Endothelial cell of umbilical vein (primary cell): ENCODE measurements at regions not wholly inside any gene's neighbourhood (a gene's known extent, or its start where the extent isn't known, plus 50 kb on each side); places are given as distances from the start of the nearest gene placed in this dataset.

Experiments
- BruUV-seq: library from RNA; stranded (reverse); fragments of 400-500 nt; replicated peaks from 2 replicates; lab custom pipeline; 2021; lab: Mats Ljungman, UMichigan
- CTCF ChIA-PET: fragments of 300-600, 350-600 bp; sonication (Branson Sonifier 250); formaldehyde crosslinking; loops from one replicate; lab custom pipeline; 2021; ENCODE audit warnings: antibody characterized with exemption, inconsistent platforms; lab: Charles Lee
- POLR2A ChIA-PET: fragments of 300-600, 350-600 bp; sonication (Branson Sonifier 250); formaldehyde crosslinking; loops from one replicate; lab custom pipeline; 2021; ENCODE audit warnings: antibody characterized with exemption, inconsistent platforms; lab: Charles Lee
- DNase-seq: peaks from one replicate; pipeline ENCODE4 v3.0.0-alpha.2; 2011; ENCODE audit warnings: low read depth, low spot score
- FAIRE-seq: peaks from 2 replicates; lab custom pipeline; 2011; peaks lifted over from hg19 to GRCh38; lab: Jason Lieb, UNC
- H2AFZ ChIP-seq: 2 replicates; pipeline ENCODE4 v1.6.0; 2012; ENCODE audit warnings: low read depth, low read length, control low read depth, inconsistent platforms
- H3K27ac ChIP-seq: 2 replicates; pipeline ENCODE4 v1.5.1; 2011; ENCODE audit warnings: low read depth, mild to moderate bottlenecking, control low read depth, low read length, moderate library complexity; ENCODE audit not compliant: insufficient read depth
- H3K27me3 ChIP-seq, 2 experiments: 2 replicates each; pipeline versions ENCODE4 v1.6.0 to v1.6.1; 2011; ENCODE audit warnings: low read length in 2 of 2, mixed read lengths in 1 of 2; ENCODE audit not compliant: control insufficient read depth in 2 of 2, insufficient read depth in 2 of 2
- H3K36me3 ChIP-seq, 2 experiments: 2 replicates in 1 of 2; 3 replicates in 1 of 2; pipeline ENCODE4 v1.5.1; 2011; ENCODE audit warnings: low read length in 2 of 2, mild to moderate bottlenecking in 1 of 2, moderate library complexity in 1 of 2; ENCODE audit not compliant: control insufficient read depth in 2 of 2, insufficient read depth in 2 of 2; ENCODE audit errors: extremely low read depth in 1 of 2
- H3K4me1 ChIP-seq: 3 replicates; pipeline ENCODE4 v1.5.1; 2011; ENCODE audit warnings: mild to moderate bottlenecking, low read length; ENCODE audit not compliant: control insufficient read depth, insufficient read depth; ENCODE audit errors: extremely low read depth
- H3K4me2 ChIP-seq: 2 replicates; pipeline ENCODE4 v1.6.1; 2011; ENCODE audit warnings: low read length, control low read depth, mixed read lengths; ENCODE audit not compliant: insufficient read depth
- H3K4me3 ChIP-seq, 3 experiments: fragments of 200-600 bp in 1 of 3; sonication (generic), shearing (Covaris generic) in 1 of 3; replicated peaks in 1 of 3; 2 replicates each; pipeline ENCODE4 v1.5.1; 2011 to 2016; ENCODE audit warnings: control low read depth in 3 of 3, low read length in 3 of 3, mild to moderate bottlenecking in 2 of 3, inconsistent platforms in 1 of 3, low read depth in 1 of 3, moderate library complexity in 1 of 3; ENCODE audit not compliant: insufficient read depth in 1 of 3
- H3K79me2 ChIP-seq: 2 replicates; pipeline ENCODE4 v1.6.0; 2012; ENCODE audit warnings: low read length, inconsistent platforms; ENCODE audit not compliant: control insufficient read depth, insufficient read depth
- H3K9ac ChIP-seq: replicated peaks from 2 replicates; pipeline ENCODE3; 2011; ENCODE audit warnings: low read length, control low read depth; ENCODE audit not compliant: insufficient read depth; ENCODE audit errors: extremely low read depth
- H3K9me1 ChIP-seq: replicated peaks from 3 replicates; pipeline ENCODE4 v1.6.0; 2011; ENCODE audit warnings: mild to moderate bottlenecking, low read length; ENCODE audit not compliant: control insufficient read depth, insufficient read depth; ENCODE audit errors: extremely low read depth
- H3K9me3 ChIP-seq: replicated peaks from 2 replicates; pipeline ENCODE4 v1.5.1; 2012; ENCODE audit warnings: low read length, inconsistent platforms; ENCODE audit not compliant: control insufficient read depth, insufficient read depth
- H4K20me1 ChIP-seq: replicated peaks from 2 replicates; pipeline ENCODE3; 2011; ENCODE audit warnings: mild to moderate bottlenecking, low read length; ENCODE audit not compliant: control insufficient read depth, insufficient read depth; ENCODE audit errors: extremely low read depth
- CTCF ChIP-seq, 2 donors: IDR thresholded peaks; 1 replicate in 1 of 2; 2 replicates in 1 of 2; pipeline ENCODE4 v1.5.1; 2011; ENCODE audit warnings: low read length in 2 of 2, mild to moderate bottlenecking in 2 of 2, moderate library complexity in 2 of 2, control low read depth in 1 of 2, inconsistent platforms in 1 of 2, low read depth in 1 of 2; ENCODE audit not compliant: insufficient read depth in 1 of 2; ENCODE audit errors: extremely low read depth in 1 of 2
- EZH2 ChIP-seq: IDR thresholded peaks from 2 replicates; pipeline ENCODE4 v1.6.1; 2012; ENCODE audit warnings: borderline replicate concordance, low read depth, mild to moderate bottlenecking, moderate library complexity, low read length, inconsistent platforms; ENCODE audit not compliant: severe bottlenecking
- FOS ChIP-seq: IDR thresholded peaks from 2 replicates; pipeline ENCODE4 v1.6.1; 2011; ENCODE audit warnings: mild to moderate bottlenecking, low read length, moderate library complexity, borderline replicate concordance; ENCODE audit not compliant: insufficient read depth
- GATA2 ChIP-seq: IDR thresholded peaks from 2 replicates; pipeline ENCODE4 v1.7.0; 2011; ENCODE audit warnings: low read depth, mild to moderate bottlenecking, moderate library complexity, mixed read lengths, low read length; ENCODE audit not compliant: insufficient read length, insufficient read depth
- JUN ChIP-seq: IDR thresholded peaks from 2 replicates; pipeline ENCODE4 v1.6.1; 2011; ENCODE audit warnings: borderline replicate concordance, low read depth; ENCODE audit not compliant: insufficient read length, insufficient read depth
- MAX ChIP-seq: IDR thresholded peaks from 2 replicates; pipeline ENCODE4 v1.6.1; 2011; ENCODE audit not compliant: insufficient read depth, insufficient read length
- MYC ChIP-seq: IDR thresholded peaks from one replicate; pipeline ENCODE4 v1.6.1; 2011; ENCODE audit warnings: mild to moderate bottlenecking, low read depth, low read length
- POLR2A ChIP-seq: IDR thresholded peaks from 2 replicates; pipeline ENCODE4 v1.6.1; 2012; ENCODE audit warnings: low read depth, mild to moderate bottlenecking, control low read depth, low read length
- POLR2AphosphoS5 ChIP-seq: IDR thresholded peaks from 2 replicates; pipeline ENCODE4 v1.6.1; 2012; ENCODE audit warnings: low read depth, mild to moderate bottlenecking, control low read depth, low read length, moderate library complexity; ENCODE audit not compliant: insufficient read depth
- dilution Hi-C: fragments of 300-500 bp; cut with MboI; formaldehyde crosslinking; loops from one replicate; pipeline ENCODE4 v1.15.0; 2019; ENCODE audit warnings: low sequenced_read_pairs; ENCODE audit not compliant: extremely low pct_ligation_motif_present
- intact Hi-C: fragments of 100-400 bp; cut with micrococcal nuclease; formaldehyde crosslinking; loops from one replicate; pipeline ENCODE4 v1.10.0; 2022

GRCh38 chr21:15408089-15408488, 321.7 kb upstream of the USP25 start:
- Histone ChIP-seq H3K27ac (no peak overlapping the region), H3K27me3 (peaks cover 0 to 2% of the 10 kb centered on the region in 2 experiments), H3K9ac (no peak overlapping the region), H3K9me1 (no peaks in the 10 kb centered on the region), H3K9me3 (no peaks in the 10 kb centered on the region), H3K79me2 (no peaks in the 10 kb centered on the region), H3K4me3 (no peak overlapping the region), H3K4me1 (no peaks in the 10 kb centered on the region), H3K4me2 (no peak overlapping the region), H2AFZ (no peak overlapping the region), H4K20me1 (no peaks in the 10 kb centered on the region), H3K36me3 (no peaks in the 10 kb centered on the region)
- TF ChIP-seq GATA2 (no peak), CTCF (IDR thresholded peaks at IDR 0.05; ENCODE audit: extremely low read depth in 1 of 2, insufficient read depth in 1 of 2, low read depth in 1 of 2, low read length in 2 of 2) (no peak)
- POLR2A ChIA-PET: no interaction called here
- BruUV-seq: no TSS peak
- no peak for FAIRE-seq
- intact Hi-C loops: no loop called here
- dilution Hi-C loops: no loop called here
- DNase-seq: no peak
- CTCF ChIA-PET: no interaction called here

- Histone ChIP-seq H3K9ac (no peak overlapping the region), H3K27ac (no peak overlapping the region), H2AFZ (no peak overlapping the region), H3K36me3 (no peaks in the 10 kb centered on the region), H4K20me1 (no peaks in the 10 kb centered on the region), H3K4me3 (no peak overlapping the region), H3K9me3 (no peaks in the 10 kb centered on the region), H3K9me1 (no peaks in the 10 kb centered on the region), H3K4me1 (no peaks in the 10 kb centered on the region), H3K27me3 (peaks cover 0 to 2% of the 10 kb centered on the region in 2 experiments), H3K79me2 (no peaks in the 10 kb centered on the region), H3K4me2 (no peak overlapping the region)
- dilution Hi-C loops: no loop called here
- ChIA-PET POLR2A (no interaction called here), CTCF (no interaction called here)
- DNase-seq (no peak), FAIRE-seq (no peak)
- BruUV-seq: no TSS peak
- intact Hi-C loops: no loop called here
- no peak for TF ChIP-seq GATA2
- no peak for TF ChIP-seq CTCF (IDR thresholded peaks at IDR 0.05; ENCODE audit: extremely low read depth in 1 of 2, insufficient read depth in 1 of 2, low read depth in 1 of 2, low read length in 2 of 2)
- no peak for TF ChIP-seq MAX
- no peak for TF ChIP-seq POLR2AphosphoS5
- no peak for TF ChIP-seq JUN
- TF ChIP-seq MYC: no peak
- no peak for TF ChIP-seq FOS
- TF ChIP-seq POLR2A: no peak
- TF ChIP-seq EZH2: no peak
Measured at GRCh38 chr21:15409031-15409430, 320.8 kb upstream of the USP25 start.
